GM18867 (cell line): ENCODE measurements at regions not wholly inside any gene's neighbourhood (a gene's known extent, or its start where the extent isn't known, plus 50 kb on each side); places are given as distances from the start of the nearest gene placed in this dataset.

Experiments used
- ATAC-seq: cut with Tn5 transposase; IDR thresholded peaks from one replicate; pipeline ENCODE4 v1.9.1; 2021; ENCODE audit warnings: mild to moderate bottlenecking, moderate library complexity; ENCODE audit not compliant: unreplicated experiment

DNA sequence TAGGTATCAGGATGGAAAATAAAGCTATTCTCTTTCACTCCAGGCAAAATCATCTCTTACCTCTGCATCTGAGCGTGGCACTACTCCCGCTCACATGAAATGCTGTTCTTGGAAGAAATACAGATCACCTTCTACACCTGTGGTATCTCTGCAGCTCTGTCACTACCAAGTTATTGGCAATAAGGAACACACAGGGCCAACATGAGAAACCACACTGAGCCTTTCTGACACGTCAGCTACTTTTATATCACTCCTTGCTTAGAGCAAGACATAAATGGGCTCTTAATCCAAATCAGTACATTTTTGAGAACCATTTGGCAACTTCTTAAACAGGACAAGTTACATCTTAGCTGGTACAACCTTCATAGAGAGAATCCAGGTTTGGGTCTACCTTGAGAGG, 101.8 kb upstream of the GUCY1A1 start:
- no peak for ATAC-seq

GRCh38 chr4:155564086-155564485, 102.6 kb upstream of the GUCY1A1 start:
- ATAC-seq = no peak

DNA sequence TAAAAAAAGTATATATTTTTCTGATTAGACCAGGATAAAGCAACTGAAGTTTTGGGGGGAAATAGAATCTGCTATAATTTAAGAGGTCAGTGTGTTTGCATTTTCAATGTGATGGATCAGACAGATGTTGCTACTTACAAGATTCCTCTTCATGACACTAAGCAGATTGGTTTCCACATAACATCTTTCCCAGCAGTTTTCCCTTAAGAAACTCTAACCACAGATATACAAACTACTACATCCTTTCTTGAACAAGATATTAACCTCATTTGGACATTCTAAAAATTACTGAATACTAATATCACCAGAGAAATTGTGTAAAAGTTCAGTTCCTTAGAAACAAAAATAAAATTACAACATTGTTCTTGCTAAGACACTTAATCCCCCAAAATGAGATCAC, 106.7 kb upstream of the GUCY1A1 start:
- no peak for ATAC-seq

DNA sequence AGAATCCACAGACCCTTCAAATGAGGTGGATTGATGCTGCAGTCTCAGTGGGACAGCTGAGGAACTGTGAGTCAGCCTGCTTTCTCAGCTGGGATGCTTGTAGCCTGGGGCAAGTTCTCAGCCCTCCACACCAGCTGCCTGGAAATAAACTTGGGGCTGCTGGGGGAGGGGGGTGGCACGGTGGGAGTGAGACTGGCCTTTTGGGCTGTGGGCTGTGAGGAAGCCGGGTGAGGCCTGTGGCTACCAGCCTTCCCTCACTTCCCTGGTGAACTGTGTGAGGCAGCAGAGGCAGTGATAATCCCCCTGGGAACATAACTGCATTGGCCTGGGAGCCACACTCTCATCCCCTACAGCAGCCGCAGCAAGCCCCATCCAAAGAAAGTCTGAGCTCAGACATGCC, 114.5 kb upstream of the GUCY1A1 start:
- ATAC-seq = no peak

DNA sequence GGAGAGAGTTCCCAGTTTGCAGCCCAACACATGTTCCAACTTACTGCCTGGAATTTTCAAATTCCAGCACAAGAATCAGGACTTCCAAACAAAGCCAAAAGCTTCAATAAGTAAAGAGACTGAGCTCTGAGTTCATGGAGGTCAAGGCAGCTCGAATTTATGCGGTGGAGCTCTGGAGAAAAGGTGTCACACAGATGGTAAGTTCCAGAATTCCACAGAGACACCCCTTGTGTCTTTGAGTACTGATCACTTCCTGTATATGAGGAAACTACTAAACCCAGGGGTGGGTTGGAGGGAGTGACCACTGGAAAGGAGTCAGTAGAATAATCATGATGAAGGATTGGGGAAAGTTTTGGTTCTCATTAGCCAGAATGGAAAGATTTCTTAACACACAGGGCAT, 118.5 kb upstream of the GUCY1A1 start:
- no peak for ATAC-seq

DNA sequence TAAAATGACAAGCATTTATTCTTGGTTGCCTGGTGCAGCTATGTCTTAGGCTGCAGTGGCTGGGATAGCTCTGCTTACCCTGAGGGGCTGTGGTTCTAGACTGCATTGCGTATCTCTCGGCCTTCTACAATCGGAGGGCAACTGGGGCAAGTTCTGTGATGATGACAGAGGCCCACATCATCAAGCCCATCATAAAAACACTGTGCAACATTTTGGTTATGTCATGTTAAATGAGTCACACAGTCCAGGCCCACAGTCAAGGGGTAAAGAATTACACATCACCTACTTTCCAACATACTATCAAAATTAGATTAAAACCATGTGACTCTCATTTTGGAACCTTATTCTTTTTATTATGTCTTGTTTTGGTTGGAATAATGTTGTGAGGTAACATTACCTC, 120.2 kb upstream of the GUCY1A1 start:
- ATAC-seq = no peak

DNA sequence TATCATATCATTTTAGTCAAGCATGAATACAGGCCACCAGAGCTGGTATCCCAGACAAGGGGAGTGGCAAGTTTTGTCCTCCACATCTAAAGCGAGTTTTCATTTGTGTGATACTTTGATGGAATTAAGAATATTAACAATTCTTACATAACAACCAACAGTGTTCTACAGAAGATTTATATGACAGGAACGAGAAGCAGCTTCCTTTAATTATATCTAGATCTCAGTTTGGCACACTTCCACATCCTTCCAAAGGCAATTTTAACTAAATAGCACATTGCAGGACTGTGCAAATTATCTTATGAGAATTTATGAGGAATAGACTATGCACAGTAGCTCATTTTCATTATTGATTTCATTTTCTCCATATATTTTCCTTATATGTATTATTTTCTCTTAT, 121.2 kb upstream of the GUCY1A1 start:
- no peak for ATAC-seq

DNA sequence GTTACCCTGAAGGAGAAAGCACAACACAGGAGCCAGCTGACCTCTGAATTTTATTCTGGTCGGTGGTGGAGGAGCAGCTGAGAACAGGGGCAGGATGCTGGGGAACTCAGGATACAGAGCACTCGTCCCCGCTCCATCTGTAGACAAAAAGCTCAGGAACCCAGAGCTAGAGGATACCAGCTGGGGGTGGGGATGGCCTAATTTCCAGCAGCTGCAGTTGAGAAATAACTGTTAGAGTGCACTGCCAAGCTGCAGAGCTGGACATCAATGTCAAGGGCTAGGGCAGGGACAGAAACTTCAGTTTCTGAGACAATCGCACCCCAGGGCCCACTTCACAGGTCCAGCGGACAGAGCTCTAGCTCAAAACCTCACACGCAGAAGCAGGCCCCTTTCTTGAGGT, 122.1 kb upstream of the GUCY1A1 start:
- no peak for ATAC-seq

DNA sequence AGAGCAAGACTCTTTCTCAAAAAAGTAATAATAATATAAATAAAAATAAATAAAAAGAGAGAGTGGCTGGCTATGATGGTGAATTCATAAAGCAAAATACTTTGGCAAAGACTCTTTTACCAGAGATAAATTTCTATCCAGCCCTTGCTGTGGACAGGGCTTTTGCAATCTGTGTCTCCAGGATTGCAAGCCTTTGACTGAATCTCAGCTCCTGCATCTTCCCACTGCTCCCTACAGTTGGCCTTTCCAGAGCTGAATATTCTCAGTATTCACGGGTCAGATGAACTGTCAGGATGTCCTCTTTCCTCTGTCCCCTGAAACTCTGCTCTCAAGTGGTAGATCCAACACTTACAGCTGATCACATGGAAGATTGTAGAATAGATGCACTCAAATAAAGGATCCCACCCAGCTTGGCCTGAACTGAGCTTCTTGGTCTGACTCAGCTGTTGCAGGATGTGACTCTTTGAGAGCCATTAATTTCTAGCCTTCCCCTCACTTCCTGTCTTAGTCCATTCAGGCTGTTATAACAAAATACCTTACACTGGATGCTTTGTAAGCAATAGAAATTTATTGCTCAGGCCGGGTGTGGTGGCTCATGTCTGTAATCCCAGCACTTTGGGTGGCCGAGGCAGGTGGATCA, 123.4 kb upstream of the GUCY1A1 start:
- ATAC-seq = no peak

- no peak for ATAC-seq
These were observed 124.2 kb upstream of the GUCY1A1 start for GRCh38 chr4:155542415-155542814.

GRCh38 chr4:155541716-155542115, 124.9 kb upstream of the GUCY1A1 start:
- no peak for ATAC-seq

GRCh38 chr4:155540698-155541097, 126.0 kb upstream of the GUCY1A1 start:
- no peak for ATAC-seq

- ATAC-seq = no peak
These were observed 126.9 kb upstream of the GUCY1A1 start for GRCh38 chr4:155539746-155540145.

DNA sequence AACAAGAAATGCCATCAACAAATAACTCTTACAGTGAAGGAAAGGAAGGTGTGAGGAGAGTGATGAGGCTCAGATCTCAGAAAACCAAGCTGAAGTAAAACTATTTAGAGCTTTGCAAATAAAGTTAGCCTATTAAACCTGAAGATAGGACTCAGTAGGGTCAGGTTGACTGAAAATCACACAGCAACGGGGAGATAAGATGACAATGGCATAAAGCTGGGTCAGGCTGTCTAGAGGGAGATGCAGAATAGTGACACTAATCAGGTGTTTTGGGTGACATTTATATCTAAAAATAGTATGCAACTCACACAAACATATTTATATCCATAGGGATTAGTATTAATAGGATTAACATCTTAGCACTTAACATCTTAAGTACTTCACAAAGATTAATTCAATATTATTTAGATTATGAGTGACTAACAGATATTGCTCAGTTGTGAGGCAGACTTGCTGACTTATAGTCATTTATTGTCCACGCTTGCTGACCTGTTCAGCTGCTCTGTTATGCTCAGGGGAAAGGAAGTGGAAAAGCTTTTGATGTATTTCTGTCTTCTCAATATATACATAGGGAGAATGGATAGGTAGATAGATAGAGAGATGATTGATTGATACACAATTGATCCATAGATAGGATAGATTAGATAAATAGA, 130.7 kb upstream of the GUCY1A1 start:
- ATAC-seq = no peak

DNA sequence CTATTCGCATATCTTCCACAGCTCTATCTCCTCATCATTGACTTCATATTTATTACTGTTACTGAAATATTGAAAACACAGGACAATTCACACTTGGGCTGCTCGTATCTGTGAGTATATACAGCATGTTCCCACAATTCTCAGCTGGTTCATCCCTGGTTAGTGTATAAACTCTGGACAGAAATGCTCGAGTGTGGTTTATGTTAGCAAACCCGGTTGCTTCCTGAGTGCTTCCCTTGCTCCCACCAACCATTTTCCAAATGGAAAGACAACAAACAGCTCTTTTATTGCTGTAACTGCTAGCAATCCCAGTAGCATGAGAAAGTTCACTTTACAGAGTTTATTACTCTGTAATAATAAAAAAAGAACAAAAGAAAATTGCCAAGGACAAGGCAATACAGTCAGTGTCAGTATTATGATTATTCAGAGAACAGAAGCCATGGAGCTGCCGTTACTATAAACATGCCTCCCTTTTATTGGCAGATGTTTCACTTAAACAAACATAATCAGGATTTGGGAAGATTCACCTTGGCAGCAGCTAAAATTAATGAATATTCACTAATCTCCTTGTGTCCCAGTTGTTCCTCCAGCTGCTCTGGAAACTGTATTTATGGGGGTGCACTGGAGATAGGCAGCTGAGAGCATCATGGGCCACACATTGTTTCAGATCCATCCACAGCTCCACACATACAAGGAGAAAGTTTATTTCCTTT, 134.1 kb upstream of the GUCY1A1 start:
- ATAC-seq = no peak

DNA sequence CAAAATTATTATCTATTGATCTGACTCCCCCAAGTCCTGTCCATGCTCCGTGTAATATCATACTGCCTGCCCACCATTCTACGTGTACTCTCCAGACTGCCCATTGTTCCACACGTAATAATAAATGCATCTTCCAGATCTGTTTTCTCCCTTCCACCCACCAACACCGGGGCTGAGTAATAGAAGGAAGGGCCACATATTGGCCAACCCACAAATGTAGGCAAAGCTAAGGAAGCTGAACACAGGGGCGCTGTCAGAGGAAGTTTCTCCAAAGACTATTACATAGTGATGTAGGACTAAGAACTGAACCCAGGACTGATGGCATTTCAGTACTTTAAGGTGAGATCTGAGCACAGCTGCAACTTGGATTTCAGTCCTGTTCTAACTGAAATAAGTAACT, 135.8 kb upstream of the GUCY1A1 start:
- no peak for ATAC-seq

GRCh38 chr4:155530290-155530689, 136.4 kb upstream of the GUCY1A1 start:
- no peak for ATAC-seq

GRCh38 chr4:155529716-155530115, 136.9 kb upstream of the GUCY1A1 start:
- no peak for ATAC-seq

DNA sequence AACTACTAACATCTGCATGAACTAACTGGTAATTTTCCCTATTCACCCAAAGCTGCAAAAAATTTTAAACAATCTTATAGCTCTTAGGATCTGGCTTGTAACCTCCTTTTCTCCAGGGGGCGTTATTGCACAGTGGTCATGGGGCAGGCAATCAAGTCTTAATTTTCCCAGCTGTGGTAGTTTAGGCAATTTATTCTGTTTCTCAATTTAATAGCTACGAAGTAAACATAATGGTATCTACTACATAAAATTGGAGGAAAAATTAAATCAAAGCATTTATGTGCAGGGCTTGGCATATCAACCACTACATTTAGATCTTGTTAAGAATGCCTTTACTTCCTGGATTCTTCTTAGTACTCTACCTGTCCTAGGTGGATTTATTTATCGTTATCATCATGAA, 137.4 kb upstream of the GUCY1A1 start:
- no peak for ATAC-seq

DNA sequence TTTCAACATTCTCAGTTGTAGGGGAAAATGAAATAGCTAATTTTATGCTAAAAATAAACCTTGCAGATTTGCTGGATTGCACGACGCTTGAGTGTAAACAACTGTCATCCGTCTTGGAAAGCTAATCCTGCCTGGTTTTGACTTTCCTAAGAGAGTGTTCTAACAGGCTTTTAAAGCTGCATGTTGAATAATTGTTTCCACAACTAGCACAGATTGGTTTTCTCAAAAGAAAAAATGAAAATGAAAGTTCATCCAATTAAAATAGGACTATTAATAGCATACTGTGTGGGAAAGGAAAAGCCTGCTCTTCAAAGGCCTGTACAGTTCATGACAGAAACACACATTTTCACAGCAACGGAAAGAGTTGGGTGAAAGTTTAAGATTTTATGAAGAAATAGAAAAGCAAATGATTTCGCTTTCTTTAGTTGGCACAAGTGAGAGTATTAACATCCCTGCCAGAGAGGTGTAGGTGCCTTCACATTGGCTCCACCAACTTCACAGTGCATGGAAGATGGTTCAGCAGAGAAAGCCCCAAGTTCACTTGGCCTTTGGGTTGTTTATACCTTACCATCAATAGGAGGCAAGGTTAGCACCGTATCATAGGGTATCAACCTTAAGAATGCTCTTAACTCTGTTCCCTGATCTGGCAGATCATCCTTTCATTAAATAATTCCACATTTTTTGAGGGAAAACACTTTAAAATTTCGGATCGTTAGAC, 140.0 kb upstream of the GUCY1A1 start:
- ATAC-seq = no peak

DNA sequence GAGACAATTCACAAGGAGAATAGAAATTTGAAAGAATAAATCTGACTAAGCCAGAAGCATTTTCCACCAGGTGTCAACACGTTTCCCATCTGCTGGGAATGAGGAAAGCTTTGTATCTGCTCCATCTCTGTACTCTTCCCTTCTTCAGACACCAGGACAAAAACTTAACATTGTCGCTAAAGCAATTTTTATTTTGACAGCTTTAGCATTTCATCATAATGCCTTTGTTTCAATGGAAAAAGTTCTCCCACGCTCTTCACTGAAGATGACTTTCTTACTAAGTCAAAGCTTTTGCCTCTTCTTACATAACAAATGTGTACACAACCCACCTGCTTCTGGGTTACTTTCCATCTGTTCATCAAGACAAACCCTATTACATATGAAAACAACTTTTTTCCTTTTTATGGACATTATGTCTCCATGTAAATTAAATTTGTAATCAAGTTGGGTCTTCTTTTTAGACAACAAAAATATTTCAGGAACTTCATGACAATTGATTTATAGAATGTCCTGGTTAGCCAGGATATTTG, 141.7 kb upstream of the GUCY1A1 start:
- no peak for ATAC-seq
